HUES48 (cell line): ENCODE measurements at regions not wholly inside any gene's neighbourhood (a gene's known extent, or its start where the extent isn't known, plus 50 kb on each side); places are given as distances from the start of the nearest gene placed in this dataset.
"Not testable (repeated sequence)": the region's sequence is repeated elsewhere in the genome, so short reads cannot be mapped to it uniquely, and the experiment has no call there.

ENCODE experiments used
- H3K27ac ChIP-seq: one replicate; pipeline ENCODE4 v1.7.0; 2013; ENCODE audit warnings: low read depth, low read length, inconsistent platforms
- H3K27me3 ChIP-seq: 2 replicates; pipeline ENCODE4 v1.6.1; 2013; ENCODE audit warnings: mild to moderate bottlenecking, low read length; ENCODE audit not compliant: control insufficient read depth, insufficient read depth
- H3K36me3 ChIP-seq: 2 replicates; pipeline ENCODE4 v1.6.1; 2013; ENCODE audit warnings: low read length; ENCODE audit not compliant: control insufficient read depth, insufficient read depth
- H3K4me1 ChIP-seq: 2 replicates; pipeline ENCODE4 v1.6.1; 2013; ENCODE audit warnings: mild to moderate bottlenecking, low read length; ENCODE audit not compliant: control insufficient read depth, insufficient read depth
- H3K4me3 ChIP-seq: 2 replicates; pipeline ENCODE4 v1.5.1; 2013; ENCODE audit warnings: mild to moderate bottlenecking, low read depth, low read length
- H3K9ac ChIP-seq: 2 replicates; pipeline ENCODE4 v1.6.1; 2013; ENCODE audit warnings: mild to moderate bottlenecking, low read depth, low read length, moderate library complexity
- H3K9me3 ChIP-seq: 2 replicates; pipeline ENCODE4 v1.6.1; 2013; ENCODE audit warnings: low read length; ENCODE audit not compliant: control insufficient read depth, insufficient read depth

- Histone ChIP-seq H3K4me3 (no peak overlapping the region), H3K27ac (no peak overlapping the region), H3K4me1 (no peaks in the 10 kb centered on the region), H3K9ac (no peak overlapping the region), H3K36me3 (no peaks in the 10 kb centered on the region), H3K27me3 (no peaks in the 10 kb centered on the region), H3K9me3 (no peaks in the 10 kb centered on the region)
Measured at GRCh38 chr9:75532233-75533050, 358.0 kb upstream of the PCSK5 start.

GRCh38 chr9:75539523-75539922 lies 350.9 kb upstream of the PCSK5 start:
- no peaks in the 10 kb centered on the region for H3K4me1 ChIP-seq

DNA sequence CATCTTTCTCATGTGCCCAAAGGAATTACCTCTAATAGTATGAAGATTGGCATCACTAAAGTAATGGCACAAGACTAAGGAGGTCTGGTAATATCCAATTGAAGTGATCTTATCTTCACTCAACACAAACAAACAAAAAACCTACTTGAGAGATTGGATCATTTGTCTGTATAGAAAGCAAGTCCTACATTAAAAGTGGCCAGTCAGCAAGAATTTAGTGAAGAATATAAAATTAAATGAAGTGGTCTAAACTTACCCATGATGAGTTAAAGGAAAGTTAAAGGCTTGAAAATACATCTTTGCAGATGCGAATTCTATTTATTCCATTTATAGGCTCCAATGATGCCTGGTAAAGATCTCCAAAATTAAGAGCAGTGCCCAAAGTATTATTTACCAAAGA lies 350.3 kb upstream of the PCSK5 start:
- Histone ChIP-seq H3K27ac (no peak overlapping the region), H3K9ac (no peak overlapping the region), H3K27me3 (no peaks in the 10 kb centered on the region), H3K4me1 (no peaks in the 10 kb centered on the region), H3K36me3 (no peaks in the 10 kb centered on the region), H3K4me3 (no peak overlapping the region), H3K9me3 (no peaks in the 10 kb centered on the region)

More at GRCh38 chr9:75539523-75539922, 350.9 kb upstream of the PCSK5 start:
- Histone ChIP-seq H3K4me3 (no peak overlapping the region), H3K27ac (no peak overlapping the region), H3K36me3 (no peaks in the 10 kb centered on the region), H3K9ac (no peak overlapping the region), H3K9me3 (no peaks in the 10 kb centered on the region), H3K27me3 (no peaks in the 10 kb centered on the region)

- Histone ChIP-seq H3K36me3 (no peaks in the 10 kb centered on the region), H3K4me3 (no peak overlapping the region), H3K9me3 (no peaks in the 10 kb centered on the region), H3K4me1 (no peaks in the 10 kb centered on the region), H3K27me3 (no peaks in the 10 kb centered on the region), H3K9ac (no peak overlapping the region), H3K27ac (no peak overlapping the region)
Measured at GRCh38 chr9:75541734-75542133, 348.7 kb upstream of the PCSK5 start.

- Histone ChIP-seq H3K27me3 (no peaks in the 10 kb centered on the region), H3K36me3 (no peaks in the 10 kb centered on the region), H3K9ac (no peak overlapping the region), H3K27ac (no peak overlapping the region), H3K4me3 (no peak overlapping the region), H3K9me3 (no peaks in the 10 kb centered on the region), H3K4me1 (no peaks in the 10 kb centered on the region)
Measured at GRCh38 chr9:75544815-75545214, 345.7 kb upstream of the PCSK5 start.

DNA sequence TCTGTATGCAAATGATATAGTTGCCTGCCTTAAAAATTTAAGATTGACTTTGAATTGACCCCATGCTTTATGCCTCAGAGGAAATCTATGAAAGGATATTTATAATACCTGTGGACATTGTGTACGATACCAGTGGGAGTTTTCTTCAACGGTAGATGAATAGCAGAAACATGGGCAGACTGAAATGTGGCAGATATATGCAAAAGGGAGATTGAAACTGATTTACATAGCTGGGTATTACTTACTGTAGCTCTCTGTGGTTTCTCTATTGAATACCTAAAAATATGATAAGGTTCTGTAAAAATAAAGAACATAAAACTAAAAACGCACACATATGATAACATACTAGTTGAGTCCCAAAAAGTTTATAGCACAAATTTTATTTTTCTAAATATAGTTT lies 345.2 kb upstream of the PCSK5 start:
- no peak overlapping the region for H3K27ac ChIP-seq
- H3K36me3 ChIP-seq, result no peaks in the 10 kb centered on the region

GRCh38 chr9:75548871-75549270 lies 341.6 kb upstream of the PCSK5 start:
- Histone ChIP-seq H3K4me1 (no peaks in the 10 kb centered on the region), H3K27me3 (no peaks in the 10 kb centered on the region), H3K4me3 (no peak overlapping the region), H3K9me3 (no peaks in the 10 kb centered on the region), H3K27ac (no peak overlapping the region), H3K9ac (no peak overlapping the region), H3K36me3 (no peaks in the 10 kb centered on the region)

More for the DNA sequence above, 345.2 kb upstream of the PCSK5 start:
- H3K27me3 ChIP-seq, result no peaks in the 10 kb centered on the region
- no peak overlapping the region for H3K4me3 ChIP-seq
- H3K4me1 ChIP-seq, result no peaks in the 10 kb centered on the region
- H3K9me3 ChIP-seq, result no peaks in the 10 kb centered on the region
- H3K9ac ChIP-seq, result no peak overlapping the region

- no peaks in the 10 kb centered on the region for H3K27me3 ChIP-seq
- H3K9me3 ChIP-seq, result no peaks in the 10 kb centered on the region
- H3K36me3 ChIP-seq, result no peaks in the 10 kb centered on the region
- no peak overlapping the region for H3K9ac ChIP-seq
- no peak overlapping the region for H3K4me3 ChIP-seq
- H3K4me1 ChIP-seq, result no peaks in the 10 kb centered on the region
- H3K27ac ChIP-seq, result no peak overlapping the region
Measured at GRCh38 chr9:75551861-75552260, 338.6 kb upstream of the PCSK5 start.

GRCh38 chr9:75552941-75553340 lies 337.5 kb upstream of the PCSK5 start:
- Histone ChIP-seq H3K36me3 (no peaks in the 10 kb centered on the region), H3K27ac (no peak overlapping the region), H3K9me3 (no peaks in the 10 kb centered on the region), H3K4me3 (no peak overlapping the region), H3K9ac (no peak overlapping the region), H3K4me1 (no peaks in the 10 kb centered on the region), H3K27me3 (no peaks in the 10 kb centered on the region)

DNA sequence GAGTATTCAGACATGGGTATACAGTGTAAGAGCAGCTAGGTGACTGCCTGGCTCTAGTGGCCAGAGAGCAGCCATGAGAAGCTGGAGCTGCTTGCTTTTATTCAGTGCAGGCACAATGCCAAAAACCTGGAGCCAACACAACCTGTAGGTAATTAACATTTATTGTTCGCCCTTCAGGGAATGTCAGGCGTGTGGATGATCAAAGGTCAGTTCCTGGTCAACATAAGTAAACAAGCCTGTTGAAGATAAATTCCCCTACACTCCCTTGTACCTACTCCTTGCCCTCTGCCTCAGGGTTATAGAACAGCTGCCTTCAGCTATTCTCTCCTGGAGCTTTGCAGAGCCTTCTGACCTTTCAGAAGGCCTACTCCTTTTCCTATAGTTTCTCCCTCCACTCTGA lies 323.7 kb upstream of the PCSK5 start:
- H3K4me3 ChIP-seq, H3K27ac ChIP-seq, H3K4me1 ChIP-seq, H3K27me3 ChIP-seq, H3K9ac ChIP-seq, H3K9me3 ChIP-seq, H3K36me3 ChIP-seq: not testable (repeated sequence)

DNA sequence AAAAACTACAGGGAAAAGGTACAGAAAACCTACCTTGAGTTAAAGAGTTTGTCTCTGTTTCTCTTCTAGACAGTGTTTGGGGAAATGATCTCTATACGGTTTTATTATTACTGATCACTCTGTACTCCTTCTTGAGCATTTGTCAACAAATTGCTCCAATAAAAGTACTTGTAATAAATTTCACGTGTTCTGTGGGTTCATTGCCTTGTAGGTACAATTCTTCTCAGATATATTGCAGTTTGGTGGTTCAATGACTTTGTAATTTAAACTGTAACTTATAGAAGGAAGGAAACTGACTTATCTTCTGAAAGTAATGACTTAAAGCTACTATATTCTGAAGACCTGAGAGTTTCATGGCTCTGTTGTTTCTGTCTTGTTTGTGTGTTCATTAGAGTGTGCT lies 319.9 kb upstream of the PCSK5 start:
- H3K4me3 ChIP-seq, result no peak overlapping the region
- H3K36me3 ChIP-seq, result no peaks in the 10 kb centered on the region
- H3K9ac ChIP-seq, result no peak overlapping the region
- no peaks in the 10 kb centered on the region for H3K27me3 ChIP-seq
- no peaks in the 10 kb centered on the region for H3K4me1 ChIP-seq
- H3K27ac ChIP-seq, result no peak overlapping the region
- H3K9me3 ChIP-seq, result no peaks in the 10 kb centered on the region
